HL-60 (cell line): ENCODE measurements at regions not wholly inside any gene's neighbourhood (a gene's known extent, or its start where the extent isn't known, plus 50 kb on each side); places are given as distances from the start of the nearest gene placed in this dataset.

Experiments
- DNase-seq, 2 experiments: peaks; one replicate each; pipeline ENCODE4 v3.0.0-alpha.2; 2010 to 2020; ENCODE audit warnings: low read depth in 1 of 2, low spot score in 1 of 2
- H3K27ac ChIP-seq: fragments of 250-450 bp; sonication (Bioruptor Pico); replicated peaks from 2 replicates; pipeline ENCODE4 v1.5.1; 2020; ENCODE audit warnings: mild to moderate bottlenecking, moderate library complexity
- H3K27me3 ChIP-seq: fragments of 250-450 bp; sonication (Bioruptor Pico); 2 replicates; pipeline ENCODE4 v1.5.1; 2021; ENCODE audit warnings: mild to moderate bottlenecking, moderate library complexity; ENCODE audit not compliant: insufficient read depth, poor library complexity, severe bottlenecking
- H3K4me3 ChIP-seq: replicated peaks from 2 replicates; pipeline ENCODE4 v1.5.1; 2011; ENCODE audit warnings: mild to moderate bottlenecking, control low read depth, low read length; ENCODE audit not compliant: insufficient read depth
- CTCF ChIP-seq: IDR thresholded peaks from one replicate; pipeline ENCODE4 v1.5.1; 2011; ENCODE audit warnings: low read length, control low read depth, inconsistent platforms; ENCODE audit not compliant: insufficient read depth
- GABPA ChIP-seq: IDR thresholded peaks from 2 replicates; pipeline ENCODE4 v1.6.1; 2012; ENCODE audit warnings: low read depth
- POLR2AphosphoS5 ChIP-seq: IDR thresholded peaks from 2 replicates; pipeline ENCODE4 v1.6.1; 2012; ENCODE audit warnings: low read depth
- REST ChIP-seq: IDR thresholded peaks from 2 replicates; pipeline ENCODE4 v1.6.1; 2012; ENCODE audit warnings: low read depth; ENCODE audit not compliant: insufficient replicate concordance
- SPI1 ChIP-seq: IDR thresholded peaks from 2 replicates; pipeline ENCODE4 v1.6.1; 2012; ENCODE audit warnings: low read depth, mild to moderate bottlenecking, borderline replicate concordance

GRCh38 chr3:112765531-112765930 is 81.1 kb downstream of the CD200R1L start:
- TF ChIP-seq CTCF: no peak
- TF ChIP-seq POLR2AphosphoS5: no peak
- TF ChIP-seq SPI1: no peak
- TF ChIP-seq REST: no peak
- H3K4me3 ChIP-seq: no peak overlapping the region
- H3K27ac ChIP-seq: no peak overlapping the region
- H3K27me3 ChIP-seq: no peaks in the 10 kb centered on the region
- no peak for DNase-seq

- Histone ChIP-seq H3K4me3 (no peak overlapping the region), H3K27ac (no peak overlapping the region), H3K27me3 (no peaks in the 10 kb centered on the region)
- TF ChIP-seq CTCF: no peak
- no peak for TF ChIP-seq REST
- no peak for TF ChIP-seq SPI1
- no peak for TF ChIP-seq POLR2AphosphoS5
- TF ChIP-seq GABPA: no peak
- DNase-seq: no peak
Observed at GRCh38 chr3:112763258-112763657, 83.4 kb downstream of the CD200R1L start.

- no peaks in the 10 kb centered on the region for H3K27me3 ChIP-seq
- TF ChIP-seq SPI1: no peak
- H3K4me3 ChIP-seq: no peak overlapping the region
- H3K27ac ChIP-seq: no peak overlapping the region
- DNase-seq: no peak
Observed at GRCh38 chr3:112761062-112761638, 85.5 kb downstream of the CD200R1L start.

- Histone ChIP-seq H3K27me3 (no peaks in the 10 kb centered on the region), H3K27ac (no peak overlapping the region), H3K4me3 (no peak overlapping the region)
- TF ChIP-seq POLR2AphosphoS5: no peak
- no peak for TF ChIP-seq CTCF
- no peak for TF ChIP-seq REST
- TF ChIP-seq SPI1: no peak
- no peak for TF ChIP-seq GABPA
- DNase-seq: no peak
Observed at GRCh38 chr3:112759681-112760080, 87.0 kb downstream of the CD200R1L start.
